Left lung (tissue), 4 donors: ENCODE measurements at regions not wholly inside any gene's neighbourhood (a gene's known extent, or its start where the extent isn't known, plus 50 kb on each side); places are given as distances from the start of the nearest gene placed in this dataset.

ENCODE experiments used
- ATAC-seq: fragments of 200-7000 bp; cut with Tn5 transposase; one replicate; pipeline ENCODE4 v1.9.1; 2020; ENCODE audit warnings: moderate library complexity
- DNase-seq, 4 donors: peaks; one replicate each; pipeline ENCODE4 v3.0.0-alpha.2; 2013 to 2020
- H3K27ac ChIP-seq, 2 donors: fragments of 200-600 bp; sonication (generic) in 1 of 2; one replicate each; pipeline versions ENCODE4 v1.5.0 to v1.8.0; 2020 to 2021
- H3K27me3 ChIP-seq, 2 donors: fragments of 200-600 bp; sonication (generic) in 1 of 2; one replicate each; pipeline versions ENCODE4 v1.5.0 to v1.8.0; 2020 to 2021
- H3K36me3 ChIP-seq, 2 donors: fragments of 200-600 bp; sonication (generic) in 1 of 2; one replicate each; pipeline versions ENCODE4 v1.5.0 to v1.8.0; 2020 to 2021
- H3K4me1 ChIP-seq, 2 donors: fragments of 200-600 bp; one replicate each; pipeline ENCODE4 v1.8.0; 2021
- H3K4me3 ChIP-seq, 2 donors: fragments of 200-600 bp; sonication (generic) in 1 of 2; one replicate each; pipeline versions ENCODE4 v1.5.0 to v1.8.0; 2020 to 2021; ENCODE audit warnings: mild to moderate bottlenecking in 1 of 2
- H3K9me3 ChIP-seq, 2 donors: fragments of 200-600 bp; sonication (generic) in 1 of 2; one replicate each; pipeline versions ENCODE4 v1.5.0 to v1.8.0; 2020 to 2021
- CTCF ChIP-seq, 2 donors: fragments of 200-600 bp; sonication (generic) in 1 of 2; IDR thresholded peaks; one replicate each; pipeline versions ENCODE4 v1.5.0 to v1.8.0; 2021; ENCODE audit warnings: antibody characterized with exemption in 2 of 2
- intact Hi-C, 2 donors: fragments of 100-400 bp; cut with DNase I; formaldehyde crosslinking; loops; one replicate each; pipeline versions ENCODE4 v1.11.2 to v1.14.2; 2022
- donor health status: DM: no; HTN: yes; CAD: no.
- donor health status: DM: no; HTN: no; CAD: no.

- ATAC-seq = no peak
- no peak overlapping the region for H3K4me3 ChIP-seq
- DNase-seq = no peak
- no peaks in the 10 kb centered on the region for H3K9me3 ChIP-seq
- H3K27me3 ChIP-seq = no peaks in the 10 kb centered on the region
- TF ChIP-seq CTCF (IDR thresholded peaks at IDR 0.05) = no peak
- H3K4me1 ChIP-seq = no peaks in the 10 kb centered on the region
- H3K27ac ChIP-seq = no peak overlapping the region
- no peaks in the 10 kb centered on the region for H3K36me3 ChIP-seq
- intact Hi-C loops = no loop called here
These were observed 68.8 kb upstream of the CWC22 start for GRCh38 chr2:180075870-180076269.

- intact Hi-C loops = no loop called here
- peaks cover 0 to 12% of the 10 kb centered on the region in 2 donors for H3K9me3 ChIP-seq
- no peaks in the 10 kb centered on the region for H3K4me1 ChIP-seq
- H3K27me3 ChIP-seq = no peaks in the 10 kb centered on the region
- no peak for ATAC-seq
- H3K36me3 ChIP-seq = no peaks in the 10 kb centered on the region
- no peak overlapping the region for H3K27ac ChIP-seq
- no peak for DNase-seq
- H3K4me3 ChIP-seq = no peak overlapping the region
- no peak for TF ChIP-seq CTCF (IDR thresholded peaks at IDR 0.05)
These were observed 64.7 kb upstream of the CWC22 start for GRCh38 chr2:180071797-180072196.

GRCh38 chr2:180063494-180064092 is 56.5 kb upstream of the CWC22 start:
- DNase-seq = no peak
- Histone ChIP-seq H3K4me3 (no peak overlapping the region), H3K27ac (no peak overlapping the region), H3K9me3 (no peaks in the 10 kb centered on the region), H3K27me3 (no peaks in the 10 kb centered on the region), H3K36me3 (no peaks in the 10 kb centered on the region), H3K4me1 (no peaks in the 10 kb centered on the region)
- ATAC-seq = no peak
- no peak for TF ChIP-seq CTCF (IDR thresholded peaks at IDR 0.05)
- intact Hi-C loops = no loop called here

- ATAC-seq (no peak), DNase-seq (no peak)
- no peak overlapping the region for H3K27ac ChIP-seq
- no peaks in the 10 kb centered on the region for H3K36me3 ChIP-seq
- intact Hi-C loops = no loop called here
- no peaks in the 10 kb centered on the region for H3K4me1 ChIP-seq
- no peak overlapping the region for H3K4me3 ChIP-seq
- H3K27me3 ChIP-seq = no peaks in the 10 kb centered on the region
- H3K9me3 ChIP-seq = no peaks in the 10 kb centered on the region
- TF ChIP-seq CTCF (IDR thresholded peaks at IDR 0.05) = no peak
These were observed 55.1 kb upstream of the CWC22 start for GRCh38 chr2:180062178-180062577.

GRCh38 chr2:180061546-180061945 is 54.4 kb upstream of the CWC22 start:
- TF ChIP-seq CTCF (IDR thresholded peaks at IDR 0.05) = no peak
- H3K36me3 ChIP-seq = no peaks in the 10 kb centered on the region
- no peaks in the 10 kb centered on the region for H3K9me3 ChIP-seq
- no peaks in the 10 kb centered on the region for H3K4me1 ChIP-seq
- no peak overlapping the region for H3K27ac ChIP-seq
- H3K27me3 ChIP-seq = no peaks in the 10 kb centered on the region
- no peak overlapping the region for H3K4me3 ChIP-seq
- DNase-seq = no peak
- ATAC-seq = no peak
- intact Hi-C loops = no loop called here
